Urinary bladder (tissue), 3 donors: ENCODE measurements at regions not wholly inside any gene's neighbourhood (a gene's known extent, or its start where the extent isn't known, plus 50 kb on each side); places are given as distances from the start of the nearest gene placed in this dataset.
"Not testable (repeated sequence)": the region's sequence is repeated elsewhere in the genome, so short reads cannot be mapped to it uniquely, and the experiment has no call there.

ENCODE experiments used
- DNase-seq: peaks from one replicate; pipeline ENCODE4 v3.0.0-alpha.2; 2015; ENCODE audit errors: extremely low spot score
- H3K27ac ChIP-seq: one replicate; pipeline ENCODE4 v1.5.1; 2013; ENCODE audit warnings: low read depth, mild to moderate bottlenecking, moderate library complexity
- H3K36me3 ChIP-seq: one replicate; pipeline ENCODE4 v1.6.1; 2013; ENCODE audit warnings: mild to moderate bottlenecking, moderate library complexity; ENCODE audit not compliant: insufficient read depth
- H3K4me1 ChIP-seq: one replicate; pipeline ENCODE4 v1.6.1; 2013; ENCODE audit warnings: mild to moderate bottlenecking, moderate library complexity; ENCODE audit not compliant: insufficient read depth
- H3K4me3 ChIP-seq: one replicate; pipeline ENCODE4 v1.5.1; 2013; ENCODE audit warnings: low read depth, low read length
- WGBS: extraction: QIAGEN DNeasy Blood & Tissue Kit; methylation state at CpG from one replicate; pipeline ENCODE4 v1.1.7; 2013; 5-methylcytosine and 5-hydroxymethylcytosine counted together
- donor health status: healthy with polysubstance abuse.
- donor health status: healthy.

- peak; percentile 75 for DNase-seq
- H3K4me1 ChIP-seq: no peaks in the 10 kb centered on the region
- H3K36me3 ChIP-seq: no peaks in the 10 kb centered on the region
- H3K4me3 ChIP-seq: no peak overlapping the region
- no peak overlapping the region for H3K27ac ChIP-seq
- WGBS: 22% methylated on average over 2 of the region's 2 CpGs
Measured at GRCh38 chr4:127403471-127404084, 229.2 kb upstream of the INTU start.

- no peak for DNase-seq
- H3K4me3 ChIP-seq: no peak overlapping the region
- H3K36me3 ChIP-seq: no peaks in the 10 kb centered on the region
- H3K4me1 ChIP-seq: no peaks in the 10 kb centered on the region
- 97% methylated on average over 1 of the region's 1 CpG for WGBS
- no peak overlapping the region for H3K27ac ChIP-seq
Measured at GRCh38 chr4:127406187-127406586, 226.6 kb upstream of the INTU start.

GRCh38 chr4:127407572-127407971 is 225.2 kb upstream of the INTU start:
- not testable (repeated sequence) for H3K4me3 ChIP-seq, DNase-seq, H3K4me1 ChIP-seq, H3K27ac ChIP-seq, H3K36me3 ChIP-seq
- 88% methylated on average over 9 of the region's 9 CpGs for WGBS

DNA sequence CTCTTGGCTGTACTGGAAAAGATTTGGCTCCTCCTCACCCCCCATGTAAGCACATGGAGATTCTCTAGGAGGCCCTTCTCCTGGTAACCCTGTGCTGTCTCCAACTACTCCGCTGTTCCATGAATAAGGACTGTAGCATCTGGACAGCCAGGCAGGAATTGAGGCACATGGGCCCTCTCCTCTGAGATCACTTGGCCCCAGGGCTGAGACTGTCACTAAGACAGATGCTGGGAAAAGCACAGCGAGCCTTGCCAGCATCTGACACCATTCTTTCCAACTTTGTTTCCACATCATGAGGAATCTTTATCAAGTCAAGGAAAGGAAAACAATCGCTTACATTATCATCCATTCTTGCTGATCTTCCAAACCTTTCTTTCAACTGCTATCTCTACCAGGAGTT is 222.6 kb upstream of the INTU start:
- no peak overlapping the region for H3K4me3 ChIP-seq
- no peak for DNase-seq
- no peak overlapping the region for H3K27ac ChIP-seq
- WGBS: 88% methylated on average over 3 of the region's 3 CpGs
- no peaks in the 10 kb centered on the region for H3K36me3 ChIP-seq
- H3K4me1 ChIP-seq: no peaks in the 10 kb centered on the region

DNA sequence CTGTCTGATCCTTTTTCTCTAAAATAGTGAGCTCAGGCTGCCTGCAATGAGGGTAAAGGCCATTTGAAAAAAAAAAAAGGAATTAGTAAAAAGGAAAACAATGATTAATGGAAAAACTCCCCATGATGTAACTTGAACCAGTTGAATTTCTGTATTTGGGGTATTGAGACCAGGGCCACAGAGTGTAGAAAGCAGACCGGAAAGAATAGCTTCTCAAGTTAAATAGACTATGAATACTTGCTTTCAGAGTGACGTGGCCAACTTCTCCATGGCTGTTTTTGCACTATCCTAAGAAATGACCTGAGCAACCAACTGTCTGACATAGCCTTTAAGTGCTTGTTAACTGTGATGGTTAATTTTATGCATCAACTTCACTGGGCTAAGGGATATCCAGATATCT is 222.1 kb upstream of the INTU start:
- Histone ChIP-seq H3K4me3 (no peak overlapping the region), H3K36me3 (no peaks in the 10 kb centered on the region), H3K4me1 (no peaks in the 10 kb centered on the region), H3K27ac (no peak overlapping the region)
- DNase-seq: no peak
- 60% methylated on average over 2 of the region's 2 CpGs for WGBS

DNA sequence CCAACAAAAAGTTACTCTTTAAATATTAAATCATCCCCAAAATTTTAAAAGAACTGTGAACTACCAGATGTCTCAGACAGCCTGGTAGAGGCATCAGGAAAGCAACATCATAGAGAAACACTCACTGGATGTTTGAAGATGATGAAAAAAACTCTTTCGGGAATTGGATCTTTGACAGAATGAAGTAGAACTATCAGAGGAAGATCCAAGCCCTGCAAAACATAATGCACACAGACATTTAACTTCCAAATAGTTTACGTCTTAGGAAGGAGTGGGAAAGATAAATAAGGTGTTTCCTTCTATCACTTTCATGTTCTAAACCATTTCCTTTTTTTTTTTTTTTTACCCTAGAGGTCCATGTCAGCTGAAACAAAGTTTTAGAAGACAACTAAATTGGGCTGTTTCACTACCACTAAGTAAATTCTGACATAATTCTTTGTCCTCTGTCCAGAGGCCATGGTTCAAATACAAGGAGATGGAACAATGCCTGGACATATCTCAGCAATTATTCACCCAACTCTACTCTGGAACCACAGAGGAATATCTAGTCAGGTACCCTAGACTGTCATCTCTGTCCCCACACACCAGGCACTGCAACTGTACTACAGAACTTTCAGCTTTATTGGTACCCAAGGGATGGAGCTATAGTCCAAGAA is 217.7 kb upstream of the INTU start:
- H3K36me3 ChIP-seq: no peaks in the 10 kb centered on the region
- WGBS: 55% methylated on average over 2 of the region's 2 CpGs

GRCh38 chr4:127416115-127416514 is 216.6 kb upstream of the INTU start:
- H3K36me3 ChIP-seq: no peaks in the 10 kb centered on the region
- no peak overlapping the region for H3K4me3 ChIP-seq
- 84% methylated on average over 4 of the region's 4 CpGs for WGBS
- no peak overlapping the region for H3K27ac ChIP-seq
- H3K4me1 ChIP-seq: no peaks in the 10 kb centered on the region
- DNase-seq: no peak

More for the DNA sequence above, 217.7 kb upstream of the INTU start:
- Histone ChIP-seq H3K4me3 (no peak overlapping the region), H3K27ac (no peak overlapping the region), H3K4me1 (no peaks in the 10 kb centered on the region)
- no peak for DNase-seq

GRCh38 chr4:127417885-127418535 is 214.7 kb upstream of the INTU start:
- 29% methylated on average over 3 of the region's 3 CpGs for WGBS
- no peak overlapping the region for H3K27ac ChIP-seq

GRCh38 chr4:127419431-127419830 is 213.3 kb upstream of the INTU start:
- WGBS: 34% methylated on average over 1 of the region's 1 CpG
- H3K4me1 ChIP-seq: no peaks in the 10 kb centered on the region
- no peak overlapping the region for H3K27ac ChIP-seq
- H3K4me3 ChIP-seq: no peak overlapping the region
- no peak for DNase-seq
- no peaks in the 10 kb centered on the region for H3K36me3 ChIP-seq

More at GRCh38 chr4:127417885-127418535, 214.7 kb upstream of the INTU start:
- Histone ChIP-seq H3K4me3 (no peak overlapping the region), H3K4me1 (no peaks in the 10 kb centered on the region), H3K36me3 (no peaks in the 10 kb centered on the region)
- no peak for DNase-seq

DNA sequence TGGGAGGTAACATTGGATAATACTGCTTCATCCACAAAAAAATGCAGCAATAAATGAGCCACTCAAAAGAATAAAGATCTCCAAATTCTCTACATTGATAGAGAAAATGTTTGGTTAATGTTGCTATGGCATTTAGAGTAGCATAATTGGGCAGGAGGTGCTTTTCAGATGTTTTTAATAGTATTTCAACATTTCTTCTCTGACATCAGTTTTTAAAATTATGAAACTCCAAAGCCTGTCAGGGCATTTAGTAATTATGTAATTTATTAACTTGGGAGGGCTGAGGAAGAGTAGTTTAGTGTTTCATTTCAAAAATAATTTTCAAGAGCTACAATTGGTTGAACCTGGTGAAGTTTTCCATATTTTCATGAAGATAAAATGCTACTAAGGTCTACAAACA is 211.3 kb upstream of the INTU start:
- H3K27ac ChIP-seq: no peak overlapping the region
- no peaks in the 10 kb centered on the region for H3K4me1 ChIP-seq
- no peak for DNase-seq
- H3K4me3 ChIP-seq: no peak overlapping the region
- H3K36me3 ChIP-seq: no peaks in the 10 kb centered on the region

- Histone ChIP-seq H3K4me1 (no peaks in the 10 kb centered on the region), H3K36me3 (no peaks in the 10 kb centered on the region), H3K4me3 (no peak overlapping the region), H3K27ac (no peak overlapping the region)
- no peak for DNase-seq
- 93% methylated on average over 11 of the region's 11 CpGs for WGBS
Measured at GRCh38 chr4:127425202-127425845, 207.4 kb upstream of the INTU start.

DNA sequence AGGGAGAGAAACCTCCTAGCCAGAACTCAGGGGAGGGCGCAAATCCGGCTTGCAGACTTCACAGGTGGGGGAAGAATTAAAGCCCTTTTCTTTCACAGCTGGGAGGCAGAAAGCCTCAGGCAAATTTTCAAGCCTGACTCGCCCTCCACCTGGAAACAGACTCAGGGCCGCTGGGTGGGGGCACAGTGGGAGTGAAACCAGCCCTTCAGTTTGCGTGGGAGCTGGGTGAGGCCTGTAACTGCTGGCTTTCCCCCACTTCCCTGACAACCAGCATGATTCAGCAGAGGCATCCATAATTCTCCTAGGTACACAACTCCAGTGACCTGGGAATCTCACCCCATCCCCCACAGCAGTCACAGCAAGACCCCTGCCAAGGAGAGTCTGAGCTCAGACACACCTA is 206.9 kb upstream of the INTU start:
- Histone ChIP-seq H3K4me1 (no peaks in the 10 kb centered on the region), H3K27ac (no peak overlapping the region), H3K4me3 (no peak overlapping the region), H3K36me3 (no peaks in the 10 kb centered on the region)
- WGBS: 89% methylated on average over 5 of the region's 5 CpGs
- no peak for DNase-seq

GRCh38 chr4:127441571-127441970 is 191.2 kb upstream of the INTU start:
- Histone ChIP-seq H3K4me1 (no peaks in the 10 kb centered on the region), H3K36me3 (no peaks in the 10 kb centered on the region), H3K4me3 (no peak overlapping the region), H3K27ac (no peak overlapping the region)
- DNase-seq: no peak

GRCh38 chr4:127445471-127445870 is 187.3 kb upstream of the INTU start:
- H3K4me1 ChIP-seq: no peaks in the 10 kb centered on the region
- H3K27ac ChIP-seq: no peak overlapping the region
- WGBS: 33% methylated on average over 3 of the region's 3 CpGs
- peak; percentile 58 for DNase-seq
- no peak overlapping the region for H3K4me3 ChIP-seq
- no peaks in the 10 kb centered on the region for H3K36me3 ChIP-seq
